Stimulated activated CD8-positive, alpha-beta memory T cell treated with anti-CD3 and anti-CD28 coated beads, Interleukin-4, amount 100 ng/mL, for 4 hours (primary cell): ENCODE measurements at regions not wholly inside any gene's neighbourhood (a gene's known extent, or its start where the extent isn't known, plus 50 kb on each side); places are given as distances from the start of the nearest gene placed in this dataset.
A peak's percentile ranks its signal among the peaks of the same experiment; 100 is the strongest.

Experiments
- DNase-seq, 2 donors: peaks; one replicate each; pipeline ENCODE4 v3.0.0-alpha.2; 2020; ENCODE audit warnings: low read depth in 2 of 2, low spot score in 1 of 2

GRCh38 chr10:43943818-43944360 is 295.2 kb upstream of the ZNF32 start:
- DNase-seq: no peak

DNA sequence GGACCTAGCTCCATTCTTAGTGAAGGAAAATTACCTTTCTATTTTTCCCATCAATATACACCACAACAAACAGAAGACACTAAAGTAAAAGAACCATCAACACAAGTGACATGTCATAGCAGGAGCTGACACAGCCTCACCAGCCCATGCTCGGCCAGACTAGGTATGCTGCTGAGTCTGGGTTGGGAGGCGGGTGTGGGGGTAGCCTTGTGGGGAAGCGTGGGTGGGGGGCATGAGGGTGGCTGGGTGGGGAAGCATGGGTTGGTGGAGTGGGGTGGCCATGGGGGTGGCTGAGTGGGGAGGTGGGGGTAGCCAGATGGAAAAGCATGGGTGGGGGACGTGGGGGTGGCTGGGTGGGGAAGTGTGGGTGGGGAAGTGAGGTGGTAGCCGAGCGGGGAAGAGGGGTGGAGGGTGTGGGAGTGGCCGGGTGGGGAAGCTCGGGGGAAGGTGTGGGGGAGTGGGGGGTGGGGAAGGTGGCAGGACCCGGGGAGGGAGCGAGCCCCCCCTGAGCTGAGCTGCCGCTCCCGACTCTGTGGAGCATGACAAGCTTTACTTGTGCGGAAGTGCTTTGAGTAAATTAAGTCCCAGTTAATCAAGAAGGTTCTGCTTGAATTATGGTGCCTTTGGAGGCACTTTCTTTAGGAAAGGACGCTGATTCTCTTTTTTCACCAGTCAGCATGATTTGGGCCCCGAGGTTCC is 294.6 kb upstream of the ZNF32 start:
- peak in 1 of 2 donors; percentile 18 for DNase-seq

DNA sequence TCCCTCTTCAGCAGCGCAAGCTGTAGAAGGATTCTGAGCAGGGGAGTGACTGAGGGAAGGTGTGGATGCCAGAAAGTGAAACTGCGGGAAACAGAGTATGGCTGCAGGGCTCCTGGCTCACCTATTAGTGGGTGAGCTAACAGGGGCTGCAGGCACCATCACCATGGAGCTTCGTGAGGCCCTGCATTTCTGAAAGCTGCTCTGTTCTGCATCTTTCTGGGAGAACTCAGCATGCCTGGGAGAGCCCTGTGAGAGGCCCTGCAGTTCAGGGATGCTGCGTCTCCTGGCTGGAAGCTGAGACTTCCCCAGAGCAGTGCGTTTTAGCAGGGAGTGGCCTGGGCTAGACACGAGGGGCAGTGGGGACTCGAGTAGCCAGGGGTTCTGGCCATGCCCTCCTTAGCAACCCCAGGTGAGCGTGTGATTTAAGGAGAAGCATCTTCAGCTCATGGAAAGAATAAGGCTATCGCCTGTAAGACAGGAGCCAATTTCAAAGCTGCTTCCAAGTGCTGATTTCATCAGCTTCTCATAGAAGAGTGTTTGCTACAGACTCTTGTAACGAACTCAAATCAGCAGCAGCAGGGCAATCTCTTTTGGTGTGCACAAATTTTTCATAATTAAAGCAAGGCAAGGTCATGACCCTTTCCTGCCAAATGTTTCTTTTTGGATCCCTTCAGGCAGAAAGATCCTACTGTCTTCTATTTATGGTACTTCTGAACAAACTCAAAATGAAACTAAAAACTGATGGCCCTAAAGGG is 293.6 kb upstream of the ZNF32 start:
- no peak for DNase-seq

DNA sequence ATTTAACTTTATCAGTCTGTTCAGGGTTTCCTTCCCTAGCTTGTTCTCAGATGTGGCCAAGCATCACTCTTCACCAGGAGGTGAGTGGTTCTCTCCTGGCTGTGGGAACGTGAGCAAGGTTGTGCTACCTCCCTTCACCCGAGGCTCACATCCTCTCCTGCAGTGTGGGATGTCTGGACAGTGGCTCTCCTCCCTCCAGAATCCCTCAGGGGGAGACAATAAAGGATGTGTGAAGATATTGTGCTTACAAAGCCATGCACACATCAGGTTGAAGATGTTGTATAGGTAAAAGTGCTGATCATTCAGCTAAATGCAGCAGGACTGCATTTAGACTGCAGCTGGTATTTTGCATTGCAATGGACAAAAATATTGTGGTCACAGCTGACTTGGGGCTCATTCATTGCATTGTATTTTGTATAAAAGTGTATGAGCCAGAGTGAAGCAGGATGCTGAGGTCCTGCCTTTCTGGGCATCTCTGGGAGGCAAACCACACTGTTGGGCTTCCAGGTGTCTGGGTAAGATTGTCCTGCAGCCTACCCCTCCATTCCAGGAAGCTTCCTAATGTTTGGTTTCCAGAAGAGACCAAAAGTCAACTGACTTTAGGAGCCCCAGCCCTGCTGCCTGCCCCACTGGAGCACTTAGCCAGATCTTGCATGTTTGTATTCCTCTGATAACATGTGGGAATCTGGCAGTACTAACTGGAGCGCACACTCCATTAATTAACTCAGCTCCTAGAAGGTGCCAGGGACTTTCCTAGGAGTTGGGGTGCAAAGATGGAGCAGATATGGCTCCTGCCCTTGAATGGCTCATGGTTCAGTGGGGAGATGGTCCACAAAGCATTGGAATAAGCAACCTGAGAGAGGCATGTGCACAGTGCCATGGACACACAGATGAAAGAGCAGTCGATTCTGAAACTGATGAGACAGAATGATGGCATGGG is 292.5 kb upstream of the ZNF32 start:
- no peak for DNase-seq

- no peak for DNase-seq
Observed at GRCh38 chr10:43939939-43940820, 291.5 kb upstream of the ZNF32 start.

DNA sequence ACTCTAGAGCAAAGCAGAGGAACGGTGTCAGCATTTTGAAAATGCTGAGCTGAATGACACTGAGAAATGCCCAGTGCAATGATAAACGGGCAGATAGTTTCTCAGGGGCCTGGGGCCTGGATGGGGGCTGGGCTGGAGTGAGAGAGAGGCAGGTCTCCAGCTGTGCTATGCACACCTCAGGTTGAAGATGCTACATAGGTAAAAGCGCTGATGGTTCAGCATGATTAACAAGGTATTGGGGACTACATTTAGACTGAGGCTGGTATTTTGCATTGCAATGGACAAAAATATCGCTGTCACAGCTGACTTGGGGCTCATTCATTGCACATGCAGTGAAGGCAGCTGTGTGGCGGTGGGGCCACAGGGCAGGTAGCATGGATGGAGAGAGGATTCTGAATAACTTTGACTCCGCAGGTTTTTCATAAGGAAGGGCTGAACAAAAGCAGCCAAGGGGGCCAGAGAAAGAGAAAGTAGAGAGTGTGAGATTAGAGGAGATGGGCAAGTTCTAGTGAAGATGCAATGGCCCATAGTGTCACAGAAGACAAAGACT is 290.8 kb upstream of the ZNF32 start:
- no peak for DNase-seq

DNA sequence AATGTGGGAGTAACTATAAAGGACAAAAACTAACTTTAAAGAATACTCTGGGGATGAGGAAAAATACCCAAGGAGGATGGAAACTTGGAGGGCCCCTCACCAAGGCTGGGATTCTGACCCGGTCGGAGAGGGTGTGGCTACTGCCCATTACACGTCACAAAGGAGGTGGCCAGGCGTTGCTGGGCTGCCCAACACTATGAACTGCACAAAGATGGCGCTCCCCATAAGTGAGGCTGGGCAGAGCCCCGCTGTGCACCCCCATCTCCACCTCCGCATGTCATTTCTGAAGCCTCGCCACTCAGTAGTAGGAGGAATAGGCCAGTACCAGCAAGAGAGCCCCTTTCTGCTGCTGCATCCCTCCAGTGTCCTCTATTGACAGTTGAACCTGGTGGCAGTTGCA is 290.1 kb upstream of the ZNF32 start:
- DNase-seq: no peak

GRCh38 chr10:43931308-43931930 is 282.7 kb upstream of the ZNF32 start:
- no peak for DNase-seq

DNA sequence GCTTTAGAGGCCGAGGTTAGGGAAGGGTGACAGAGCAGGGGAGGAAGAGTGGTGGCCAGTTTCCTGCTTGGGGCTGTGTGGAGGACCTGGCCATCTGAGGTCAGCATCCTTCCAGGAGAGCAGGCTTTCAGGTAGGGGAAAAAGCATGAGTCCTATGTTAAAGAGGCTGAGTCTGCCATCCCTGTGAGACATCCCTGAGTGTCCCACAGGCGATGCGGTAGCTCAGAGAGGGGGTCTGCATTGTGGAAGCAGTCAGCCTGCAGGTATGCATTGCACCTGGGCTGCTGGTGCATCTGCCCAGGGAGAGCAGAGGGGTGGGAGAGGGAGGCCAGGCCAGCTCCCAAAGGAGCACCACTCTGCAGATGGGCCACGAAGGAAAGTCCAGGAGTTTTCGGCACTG is 282.1 kb upstream of the ZNF32 start:
- no peak for DNase-seq

DNA sequence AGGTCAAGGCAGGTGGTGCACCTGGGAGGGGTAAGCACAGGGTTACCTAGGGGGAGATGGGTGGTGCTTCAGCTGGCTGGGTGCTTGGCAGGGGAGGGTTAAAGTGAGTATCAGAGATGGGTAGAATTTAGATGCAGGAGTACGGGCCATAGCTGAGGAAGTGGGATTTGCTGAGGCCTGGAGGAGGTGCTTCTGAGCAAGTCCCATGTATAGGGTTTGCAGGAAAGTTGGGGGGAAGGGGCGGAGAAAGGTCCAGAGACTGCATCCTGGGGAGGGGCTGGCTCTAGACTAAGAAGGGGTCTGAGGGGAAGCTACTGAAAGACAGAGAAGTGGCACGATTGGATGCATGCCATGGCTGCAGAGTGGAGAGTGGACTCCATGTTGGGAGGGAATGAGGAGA is 281.6 kb upstream of the ZNF32 start:
- no peak for DNase-seq

- no peak for DNase-seq
Observed at GRCh38 chr10:43929122-43929521, 280.4 kb upstream of the ZNF32 start.

GRCh38 chr10:43928425-43928968 is 279.8 kb upstream of the ZNF32 start:
- no peak for DNase-seq

GRCh38 chr10:43926875-43927406 is 278.3 kb upstream of the ZNF32 start:
- DNase-seq: no peak

- no peak for DNase-seq
Observed at GRCh38 chr10:43926371-43926770, 277.7 kb upstream of the ZNF32 start.

DNA sequence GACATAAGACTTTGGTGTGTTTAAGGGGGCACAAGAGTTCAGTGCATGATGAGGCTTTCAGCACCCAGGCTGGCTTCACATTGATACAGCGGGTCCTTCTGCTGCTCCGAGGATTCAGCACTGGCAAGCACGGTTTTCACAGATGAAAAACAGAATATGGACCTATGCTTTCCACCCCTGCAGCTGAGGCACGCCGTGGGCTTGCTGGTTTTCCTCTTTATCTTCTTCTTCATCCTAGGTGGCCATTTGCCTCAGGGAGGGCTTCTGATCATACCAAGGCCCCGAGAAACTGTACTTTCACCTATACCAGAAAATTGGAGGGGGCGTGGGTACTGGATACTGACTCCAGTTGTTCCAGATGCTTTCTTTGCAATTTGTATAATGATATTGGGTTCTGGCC is 277.1 kb upstream of the ZNF32 start:
- no peak for DNase-seq

GRCh38 chr10:43923328-43923727 is 274.6 kb upstream of the ZNF32 start:
- no peak for DNase-seq

DNA sequence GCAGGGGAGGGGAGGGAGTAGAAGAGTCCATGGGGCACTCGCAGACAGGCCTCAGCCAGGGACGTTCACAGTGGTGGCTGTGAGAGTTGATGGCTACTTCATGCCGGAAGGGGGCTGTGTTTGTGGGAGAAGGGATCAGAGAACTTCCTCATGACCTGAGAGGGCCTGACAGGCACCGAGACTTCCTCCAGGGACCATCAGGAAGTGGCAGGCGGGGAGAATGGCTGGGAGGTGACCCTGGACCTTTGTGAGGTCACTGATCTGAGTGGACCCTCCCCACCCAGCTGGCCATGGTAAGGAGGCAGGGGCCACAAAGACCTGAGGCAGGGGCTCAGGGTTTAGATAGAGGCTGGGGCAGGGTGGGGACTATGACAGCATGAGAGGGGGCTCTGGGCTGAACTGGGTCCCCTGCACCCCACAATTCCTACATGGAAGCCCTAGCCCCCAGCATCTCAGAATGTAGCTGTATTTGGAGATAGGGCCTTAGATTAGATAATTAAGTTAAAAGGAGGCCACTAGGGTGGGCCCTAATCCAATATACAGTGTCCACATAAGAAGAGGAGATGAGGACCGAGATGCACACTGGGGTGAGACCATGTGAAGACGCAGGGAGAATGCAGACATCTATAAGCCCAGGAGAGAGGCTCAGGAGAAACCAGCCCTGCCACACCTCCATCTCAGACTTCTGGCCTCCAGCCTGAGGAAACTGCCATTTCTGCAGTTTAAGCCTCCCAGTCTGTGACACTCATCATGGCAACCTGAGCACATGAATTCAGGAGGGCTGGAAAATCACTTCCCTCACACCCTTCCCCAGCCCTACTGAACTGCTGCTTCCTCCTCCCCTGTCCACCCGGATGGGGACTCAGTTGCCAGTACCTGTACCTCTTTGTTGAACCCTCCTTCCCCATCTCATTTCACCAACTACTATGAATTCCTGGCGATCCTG is 273.9 kb upstream of the ZNF32 start:
- DNase-seq: no peak

GRCh38 chr10:43921881-43922280 is 273.2 kb upstream of the ZNF32 start:
- no peak for DNase-seq
